GM18873 (cell line): ENCODE measurements at regions not wholly inside any gene's neighbourhood (a gene's known extent, or its start where the extent isn't known, plus 50 kb on each side); places are given as distances from the start of the nearest gene placed in this dataset.
"Not testable (repeated sequence)": the region's sequence is repeated elsewhere in the genome, so short reads cannot be mapped to it uniquely, and the experiment has no call there.

Experiments used
- ATAC-seq: cut with Tn5 transposase; IDR thresholded peaks from one replicate; pipeline ENCODE4 v1.9.1; 2021; ENCODE audit warnings: mild to moderate bottlenecking, moderate library complexity, moderate number of reproducible peaks; ENCODE audit not compliant: unreplicated experiment, low FRiP score

DNA sequence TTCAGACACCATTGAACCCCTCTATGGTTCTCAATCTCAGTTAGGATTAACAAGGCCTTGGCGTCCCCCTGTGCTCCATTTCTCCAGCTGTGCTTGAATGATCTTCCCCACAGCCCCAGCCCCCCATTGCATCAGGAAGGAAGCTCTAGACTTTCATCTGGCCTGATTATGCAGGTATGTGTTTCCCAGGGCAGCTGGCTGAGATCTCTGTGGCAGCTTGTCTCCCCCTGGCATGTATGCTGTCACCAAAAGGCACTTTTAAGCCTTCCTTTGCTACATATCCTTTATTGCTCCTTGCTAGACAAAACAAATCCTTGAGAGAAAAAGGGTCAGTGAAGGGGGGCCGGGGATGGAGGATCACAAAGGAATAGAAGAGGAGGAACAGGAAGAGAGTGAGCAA lies 1056.0 kb upstream of the SLIT2 start:
- ATAC-seq, result no peak

DNA sequence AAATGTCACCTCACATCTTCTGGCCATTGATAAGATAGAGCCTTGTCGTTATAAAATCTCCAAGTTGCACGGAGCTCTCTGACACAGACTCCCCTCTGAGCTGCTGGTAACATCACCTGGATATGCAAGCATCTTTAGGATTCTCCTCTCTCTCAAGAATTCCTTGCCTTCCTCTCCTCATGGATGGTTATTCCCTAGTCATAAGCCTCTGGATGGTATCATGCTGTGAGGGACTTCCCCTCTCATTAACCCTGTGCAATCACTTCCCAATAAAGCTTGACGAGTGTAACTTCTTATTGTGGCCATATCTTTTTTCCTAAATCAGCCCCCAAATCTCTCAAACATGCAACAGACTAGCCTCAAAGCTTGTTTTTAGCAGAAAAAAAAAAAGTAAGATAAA lies 1057.0 kb upstream of the SLIT2 start:
- no peak for ATAC-seq

DNA sequence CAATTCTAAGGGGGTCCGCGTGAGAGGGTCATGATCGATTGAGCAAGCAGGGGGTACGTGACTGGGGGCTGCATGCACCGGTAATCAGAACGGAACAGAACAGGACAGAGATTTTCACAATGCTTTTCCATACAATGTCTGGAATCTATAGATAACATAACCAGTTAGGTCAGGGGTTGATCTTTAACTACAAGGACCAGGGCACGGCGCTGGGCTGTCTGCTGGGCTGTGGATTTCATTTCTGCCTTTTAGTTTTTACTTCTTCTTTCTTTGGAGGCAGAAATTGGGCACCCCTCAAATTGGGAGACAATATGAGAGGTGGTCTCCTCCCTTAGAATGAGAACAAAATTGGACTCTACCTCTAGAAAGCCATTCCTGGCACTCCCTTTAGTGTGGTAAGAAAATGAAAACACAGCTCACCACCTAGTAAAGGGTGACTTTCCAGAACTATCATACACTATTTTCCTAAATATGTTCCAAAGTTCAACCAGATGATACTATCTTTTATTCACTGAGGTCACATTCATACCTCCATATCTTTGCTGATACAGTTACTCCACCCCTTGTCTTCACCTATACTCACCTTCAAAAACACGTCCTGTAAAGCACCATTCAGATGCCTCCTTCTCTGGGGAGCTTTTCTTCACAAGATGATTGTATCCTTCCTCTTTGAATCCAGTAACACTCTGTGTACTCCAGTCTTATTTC lies 1058.3 kb upstream of the SLIT2 start:
- no peak for ATAC-seq

DNA sequence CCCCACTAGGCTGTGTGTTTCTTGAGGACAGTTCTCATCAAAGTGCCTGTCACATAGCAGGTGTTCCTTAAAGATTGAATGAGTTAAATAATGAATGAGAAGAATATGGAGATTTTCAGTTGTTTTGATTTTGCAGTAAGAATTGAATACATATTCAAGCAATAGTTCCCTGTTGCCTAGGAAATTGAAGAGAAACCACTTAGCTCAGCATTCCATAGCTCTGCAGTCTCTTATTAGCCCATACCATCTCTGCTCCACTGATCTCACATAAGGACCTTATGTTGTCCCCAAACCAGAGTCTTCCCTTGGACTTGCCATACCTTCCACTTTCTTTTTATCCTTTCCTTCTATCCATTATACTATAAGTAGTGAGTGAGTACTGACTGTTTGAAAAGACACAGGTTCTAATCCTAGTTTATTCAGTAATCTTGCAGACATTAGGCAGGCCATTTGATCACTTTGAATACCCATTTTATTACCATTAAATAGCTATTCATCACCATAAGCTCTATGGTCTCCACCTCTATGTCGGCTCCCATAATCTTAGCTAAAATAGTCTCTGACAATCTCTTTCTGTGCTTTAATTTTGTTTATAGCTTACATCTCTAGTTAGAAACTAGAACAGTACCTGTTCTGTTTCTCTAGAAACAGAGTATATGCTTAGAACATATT lies 1059.6 kb upstream of the SLIT2 start:
- ATAC-seq, result no peak

DNA sequence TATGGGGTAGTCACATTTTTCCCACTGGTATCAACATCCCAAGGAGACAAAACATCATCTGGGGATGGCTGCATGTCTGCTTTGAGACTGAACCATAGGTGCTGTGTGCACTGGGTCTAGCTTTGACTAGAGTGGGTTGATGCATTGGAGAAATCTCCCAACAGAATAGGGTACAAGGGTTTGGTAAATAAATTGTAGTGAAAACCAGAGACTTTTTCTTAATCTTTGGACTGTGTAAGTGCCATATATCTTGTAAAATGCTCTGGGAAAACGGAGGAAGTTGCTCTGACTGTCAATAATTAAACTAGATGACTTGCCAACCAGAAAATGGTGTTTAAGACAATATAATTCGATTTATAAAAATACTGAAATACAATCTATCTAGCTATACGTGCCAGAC lies 1064.0 kb upstream of the SLIT2 start:
- no peak for ATAC-seq

DNA sequence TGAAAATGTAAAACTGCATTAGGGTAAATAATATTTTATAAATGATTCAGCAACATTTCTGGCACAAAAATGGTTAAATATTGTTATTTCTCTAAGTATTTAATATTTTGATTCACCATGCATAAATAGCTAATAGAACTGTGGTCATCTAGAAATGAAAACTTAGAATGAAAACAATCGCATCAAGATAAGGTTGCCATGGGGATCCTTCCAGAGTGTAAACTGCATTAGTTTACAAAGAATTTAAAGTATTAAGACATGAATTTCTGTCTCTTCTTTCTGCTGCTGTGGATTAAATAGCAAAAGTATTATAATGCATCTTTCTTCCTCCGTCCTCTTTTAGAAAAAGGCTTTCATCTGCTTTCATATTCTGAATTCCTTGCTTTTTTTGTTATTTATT lies 1064.6 kb upstream of the SLIT2 start:
- ATAC-seq, result no peak

DNA sequence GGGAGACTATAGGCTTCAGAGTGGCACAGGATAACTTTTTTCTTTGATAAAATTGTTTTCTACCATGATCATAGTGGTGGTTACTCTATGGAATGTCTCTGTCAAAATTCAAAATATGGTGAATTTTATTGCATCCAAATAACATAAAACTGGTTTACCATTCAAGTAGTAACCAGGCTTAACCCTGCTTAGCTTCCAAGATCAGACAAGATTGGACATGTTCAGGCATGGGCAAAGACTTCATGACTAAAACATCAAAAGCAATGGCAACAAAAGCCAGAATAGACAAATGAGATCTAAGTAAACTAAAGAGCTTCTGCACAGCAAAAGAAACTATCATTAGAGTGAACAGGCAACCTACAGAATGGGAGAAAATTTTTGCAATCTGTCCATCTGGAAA lies 1070.1 kb upstream of the SLIT2 start:
- not testable (repeated sequence) for ATAC-seq

DNA sequence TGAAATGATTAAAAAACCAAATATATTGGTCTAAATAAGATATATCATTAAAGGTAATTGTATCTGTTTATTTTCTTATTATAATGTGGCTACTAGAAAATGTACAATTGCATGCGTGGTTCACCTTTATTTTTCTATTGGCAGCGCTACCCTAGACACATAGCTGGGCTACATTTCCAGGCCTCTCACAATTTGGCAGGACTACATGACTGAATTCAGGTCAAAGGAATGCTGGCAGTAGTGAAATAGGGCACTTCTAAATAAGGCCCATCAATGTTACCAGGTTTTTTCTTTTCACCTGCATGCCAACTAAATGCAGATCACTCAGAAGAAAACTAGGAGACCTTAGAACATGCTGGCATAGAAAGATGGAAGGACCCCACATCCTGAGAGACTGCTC lies 1072.9 kb upstream of the SLIT2 start:
- ATAC-seq, result no peak

DNA sequence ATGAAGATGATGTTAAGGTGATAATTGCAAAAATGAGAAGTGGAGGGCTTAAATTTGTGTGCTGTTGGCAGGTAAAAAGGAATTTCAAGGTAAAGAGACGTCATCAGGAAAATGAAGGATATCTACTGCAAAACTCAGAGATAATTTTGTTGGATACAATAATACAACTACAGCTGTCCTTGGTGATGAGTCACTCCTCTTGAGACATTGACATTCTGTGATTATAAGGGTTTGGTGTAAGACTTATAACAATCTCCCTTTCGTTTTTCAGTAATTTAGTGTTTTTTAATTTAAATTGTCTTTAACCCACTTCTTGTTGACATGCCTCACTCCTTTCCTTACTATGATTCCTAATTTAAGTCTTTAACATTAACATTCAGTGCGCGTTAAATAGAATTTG lies 1074.1 kb upstream of the SLIT2 start:
- no peak for ATAC-seq

DNA sequence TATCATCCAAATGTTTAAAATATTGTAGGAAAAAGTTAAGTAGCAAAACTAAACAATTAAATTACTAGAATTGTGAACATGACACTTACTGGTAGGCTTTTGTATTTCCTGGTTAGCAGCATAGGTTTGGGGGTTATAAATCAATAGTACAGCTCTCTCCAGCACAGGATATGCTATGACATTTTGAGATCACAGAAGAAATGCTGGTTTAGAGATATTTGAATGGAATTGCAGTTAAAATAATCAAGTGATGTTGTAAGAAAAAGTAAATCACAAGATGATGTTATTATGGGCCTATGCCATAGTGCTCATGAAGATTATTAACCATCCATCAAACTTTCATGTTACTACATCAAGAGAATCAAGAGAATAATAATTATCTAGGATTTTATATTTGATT lies 1079.9 kb upstream of the SLIT2 start:
- no peak for ATAC-seq

DNA sequence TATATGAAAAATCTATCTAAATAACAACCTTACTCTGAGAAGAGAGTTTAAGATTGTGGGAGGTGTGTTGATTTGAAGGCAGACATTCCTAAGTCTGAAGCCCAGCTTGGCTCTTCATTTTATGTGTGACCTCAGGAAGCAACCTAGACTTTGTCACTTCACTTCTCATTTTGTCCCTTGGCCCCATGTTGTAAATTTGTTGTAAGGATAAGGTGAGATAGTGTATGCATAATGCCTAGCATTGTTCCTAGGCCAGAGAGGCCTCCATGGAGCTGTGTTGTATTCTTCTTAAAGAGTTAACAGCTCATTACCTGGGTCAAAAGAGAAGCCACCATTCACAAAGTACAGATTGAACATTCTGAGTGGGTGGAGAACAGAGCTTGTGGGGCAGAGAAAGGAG lies 1084.4 kb upstream of the SLIT2 start:
- no peak for ATAC-seq

DNA sequence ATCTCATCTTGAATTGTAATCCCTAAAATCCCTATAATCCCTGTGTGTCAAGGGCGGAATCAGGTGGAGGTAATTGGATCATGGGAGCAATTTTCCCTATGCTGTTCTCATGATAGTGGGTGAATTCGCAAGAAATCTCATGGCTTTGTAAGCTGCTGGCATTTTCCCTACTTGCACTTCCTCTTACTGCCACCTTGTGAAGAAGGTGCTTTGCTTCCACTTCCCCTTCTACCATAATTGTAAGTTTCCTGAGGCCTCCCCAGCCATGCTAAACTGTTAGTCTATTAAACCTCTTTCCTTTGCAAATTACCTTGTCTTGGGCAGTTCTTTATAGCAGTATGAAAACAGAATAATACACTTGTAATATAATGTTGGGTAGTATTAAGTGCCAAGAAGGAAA lies 1087.4 kb upstream of the SLIT2 start:
- no peak for ATAC-seq

DNA sequence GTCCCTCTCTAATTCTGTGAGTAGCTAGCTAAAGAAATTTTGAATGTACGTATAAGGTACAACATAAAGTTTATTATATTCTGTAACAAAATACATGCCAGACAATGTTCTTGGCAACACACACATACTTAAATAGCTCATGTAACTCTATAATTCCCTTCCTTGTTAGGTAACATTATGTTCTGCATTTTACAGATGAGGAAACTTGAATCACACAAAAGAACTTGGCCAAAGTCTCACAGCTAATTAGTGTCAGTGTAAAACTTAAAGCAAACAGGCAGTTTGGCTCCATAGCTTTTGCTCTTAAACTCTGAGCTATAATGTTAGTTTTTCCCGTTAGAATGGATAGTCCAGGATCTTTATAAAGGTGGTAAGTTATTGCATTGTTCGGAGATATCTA lies 1091.8 kb upstream of the SLIT2 start:
- ATAC-seq, result no peak

DNA sequence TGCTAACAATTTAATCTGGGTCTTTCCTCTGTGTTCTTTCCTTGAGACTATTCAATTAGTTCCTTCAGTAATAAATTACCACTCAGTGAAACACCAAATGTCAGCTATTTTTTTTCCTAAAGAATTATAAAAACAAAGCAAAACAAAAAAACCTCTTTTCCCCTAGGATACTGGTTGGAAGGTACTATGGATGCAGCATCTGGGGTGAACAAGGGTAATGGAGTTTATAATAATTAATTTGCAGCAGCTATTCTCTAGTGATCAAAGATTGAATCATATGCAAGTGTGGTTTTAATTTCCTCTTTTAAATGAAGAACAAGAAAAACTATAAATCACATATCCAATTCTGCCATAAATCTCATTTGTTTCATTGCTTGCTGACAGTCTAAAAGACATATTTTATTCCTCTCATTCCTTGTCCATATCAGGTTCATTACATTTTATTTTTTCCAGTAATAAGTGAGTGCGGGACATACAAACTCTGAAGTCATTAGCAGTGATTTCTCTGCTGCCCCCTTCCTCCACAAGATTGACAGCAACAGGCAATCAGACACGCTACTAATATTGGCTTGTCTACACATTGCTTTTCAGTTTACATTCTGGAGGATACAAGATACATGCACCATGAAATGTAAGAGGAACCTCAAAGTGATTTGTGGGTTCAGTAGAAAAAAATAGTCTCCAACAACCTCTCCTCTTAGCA lies 1093.4 kb upstream of the SLIT2 start:
- ATAC-seq, result no peak

DNA sequence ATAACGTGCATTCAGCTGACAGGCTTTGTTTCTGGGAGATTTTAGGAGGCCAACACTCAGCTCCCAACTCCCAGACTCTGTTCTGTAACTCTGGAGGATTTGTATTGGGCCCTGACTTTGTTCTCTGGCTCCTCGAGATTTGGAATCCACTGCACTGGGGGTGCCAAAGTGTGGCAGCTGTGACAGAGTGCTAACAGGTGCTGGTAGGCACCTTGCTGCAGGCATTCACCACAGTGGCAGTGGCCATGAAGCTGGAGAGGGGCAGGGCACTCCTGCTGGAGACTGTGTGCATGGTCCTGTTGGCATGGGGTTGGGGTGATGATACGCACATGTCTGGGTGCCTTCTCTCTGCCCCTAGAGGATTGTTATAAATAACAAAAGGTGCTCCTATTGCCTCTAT lies 1094.9 kb upstream of the SLIT2 start:
- no peak for ATAC-seq

DNA sequence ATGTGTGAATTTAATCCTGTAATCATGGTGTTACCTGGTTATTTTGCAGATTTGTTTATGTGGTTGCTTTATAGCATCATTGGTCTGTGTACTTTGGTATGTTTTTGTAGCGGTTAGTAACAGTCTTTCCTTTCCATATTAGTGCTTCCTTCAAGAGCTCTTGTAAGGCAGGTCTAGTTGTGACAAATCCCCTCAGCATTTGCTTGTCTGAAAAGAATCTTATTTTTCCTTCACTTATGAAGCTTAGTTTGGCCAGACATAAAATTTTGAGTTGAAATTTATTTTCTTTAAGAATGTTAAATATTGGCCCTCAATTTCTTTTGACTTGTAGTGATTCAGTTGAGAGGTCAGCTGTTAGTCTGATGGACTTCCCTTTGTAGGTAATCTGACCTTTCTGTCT lies 1096.1 kb upstream of the SLIT2 start:
- ATAC-seq, result no peak

DNA sequence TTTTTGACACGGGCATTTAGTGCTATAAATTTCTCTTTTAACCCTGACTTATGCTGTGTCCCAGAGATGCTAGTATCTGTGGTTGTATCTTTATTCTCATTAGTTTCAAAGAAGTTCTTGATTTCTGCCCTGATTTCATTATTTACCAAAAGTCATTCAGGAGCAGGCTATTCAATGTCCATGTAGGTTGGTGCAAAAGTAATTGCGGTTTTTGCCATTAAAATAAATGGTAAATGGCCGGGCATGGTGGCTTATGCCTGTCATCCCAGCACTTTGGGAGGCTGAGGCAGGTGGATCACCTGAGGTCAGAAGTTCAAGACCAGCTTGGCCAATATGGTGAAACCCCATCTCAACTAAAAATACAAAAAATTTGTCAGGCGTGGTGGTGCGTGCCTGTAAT lies 1097.4 kb upstream of the SLIT2 start:
- not testable (repeated sequence) for ATAC-seq

DNA sequence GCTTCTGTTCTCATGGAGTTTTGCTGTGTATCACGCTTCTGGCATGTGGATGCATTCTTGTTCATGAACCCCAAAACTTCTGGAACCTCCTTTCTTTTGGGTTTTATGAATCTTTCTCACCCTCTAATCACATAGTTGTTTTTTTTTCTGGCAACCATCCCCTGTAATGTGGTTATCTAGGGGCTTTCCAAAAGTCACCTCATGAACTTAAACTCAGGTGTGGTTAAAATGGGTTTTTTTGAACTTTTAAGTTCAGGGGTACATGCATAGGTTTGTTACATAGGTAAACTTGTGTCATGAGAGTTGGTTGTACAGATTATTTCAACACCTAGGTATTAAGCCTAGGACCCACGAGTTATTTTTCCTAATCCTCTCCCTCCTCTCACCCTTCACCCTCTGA lies 1099.4 kb upstream of the SLIT2 start:
- ATAC-seq, result no peak

DNA sequence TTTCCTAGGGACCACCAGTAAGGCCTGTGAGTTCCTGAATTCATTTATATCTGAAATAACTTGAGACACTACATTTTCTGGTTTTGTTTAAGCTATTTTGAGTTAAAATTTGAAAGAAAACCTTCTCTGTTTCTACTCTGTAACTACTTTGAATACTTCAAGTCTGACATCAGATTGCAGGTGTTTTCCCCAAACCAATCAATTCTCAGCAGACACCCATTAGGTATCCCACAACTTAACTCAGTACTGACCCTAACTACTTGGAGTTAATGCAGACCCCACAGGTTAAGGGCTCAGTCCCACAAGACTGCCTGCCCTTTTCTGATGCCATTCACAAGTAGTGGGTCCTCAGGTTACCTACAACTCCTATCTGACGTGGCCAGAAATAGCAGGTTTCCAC lies 1100.0 kb upstream of the SLIT2 start:
- ATAC-seq, result no peak

DNA sequence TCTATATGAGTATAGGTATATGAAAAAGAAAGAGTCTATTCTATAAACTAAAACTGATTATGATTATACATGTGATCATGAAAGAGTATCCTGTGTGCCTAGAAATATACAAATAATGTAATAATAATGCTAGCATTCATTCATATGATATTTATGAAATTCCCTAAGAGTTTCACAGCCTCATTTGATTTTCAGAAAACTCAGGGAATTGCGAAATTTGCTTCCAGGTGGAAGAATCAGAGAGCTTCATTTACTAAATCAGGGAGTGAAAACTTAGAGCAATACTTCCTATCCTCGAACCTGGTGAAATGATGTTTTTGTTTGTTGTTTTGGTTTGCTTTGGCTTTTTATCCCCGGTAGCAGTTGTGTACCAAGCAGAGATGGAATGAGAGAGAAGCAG lies 1105.7 kb upstream of the SLIT2 start:
- no peak for ATAC-seq

DNA sequence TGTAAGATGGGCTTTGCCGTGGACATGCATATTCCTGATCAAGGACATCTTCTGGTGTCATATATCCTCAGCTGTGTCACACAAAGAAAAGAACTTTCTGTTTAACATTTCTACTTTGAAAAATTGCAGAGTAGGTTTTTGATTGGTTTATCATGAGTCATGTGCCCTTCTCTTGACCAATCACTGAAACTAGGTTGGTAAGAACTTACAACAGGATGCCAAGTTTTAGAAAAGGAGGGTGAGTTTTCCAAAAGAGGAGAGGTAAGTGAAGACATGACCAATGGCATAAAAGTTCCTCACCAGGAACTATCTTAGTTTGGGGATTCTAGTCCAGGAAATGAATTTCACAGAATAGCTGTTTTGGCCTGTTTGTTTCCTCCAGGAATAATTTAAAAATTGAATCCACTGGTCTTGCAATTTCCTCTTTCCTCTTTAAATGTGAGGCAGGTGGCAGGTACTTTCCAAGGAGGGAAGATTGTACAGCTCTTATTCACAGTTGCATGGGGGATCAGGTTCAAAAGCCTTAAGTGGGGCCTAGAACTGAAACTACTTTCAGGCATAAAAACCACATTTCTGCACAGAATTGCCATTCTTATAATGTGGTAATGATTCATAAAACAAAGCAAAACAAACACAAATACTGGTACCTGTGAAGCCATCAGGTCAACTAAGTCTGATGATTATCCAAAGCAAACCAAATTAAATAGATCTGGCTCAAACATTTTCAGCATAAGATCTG lies 1114.5 kb upstream of the LCORL start:
- no peak for ATAC-seq
